Stimulated activated CD4-positive, alpha-beta T cell treated with anti-CD3 and anti-CD28 coated beads, Interleukin-4, amount 100 ng/mL, for 48 hours (primary cell): ENCODE measurements at regions not wholly inside any gene's neighbourhood (a gene's known extent, or its start where the extent isn't known, plus 50 kb on each side); places are given as distances from the start of the nearest gene placed in this dataset.

Source experiments
- DNase-seq, 2 donors: peaks; one replicate each; pipeline ENCODE4 v3.0.0-alpha.2; 2020; ENCODE audit warnings: low read depth in 2 of 2

DNA sequence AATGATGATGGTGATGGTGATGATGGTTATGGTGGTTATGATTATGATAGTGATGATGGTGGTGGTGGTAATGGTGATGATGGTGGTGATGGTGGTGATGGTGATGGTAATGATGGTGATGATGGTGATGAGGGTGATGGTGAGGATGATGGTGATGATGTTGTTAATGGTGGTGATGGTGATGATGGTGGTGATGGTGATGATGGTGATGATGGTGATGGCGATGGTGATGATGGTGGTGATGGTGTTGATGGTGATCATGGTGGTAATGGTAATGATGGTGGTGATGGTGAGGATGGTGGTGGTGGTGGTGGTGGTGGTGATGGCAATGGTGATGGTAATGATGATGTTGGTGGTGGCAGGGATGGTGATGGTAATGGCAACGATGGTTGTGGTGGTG lies 1222.5 kb downstream of the BRD1 start:
- no peak for DNase-seq

DNA sequence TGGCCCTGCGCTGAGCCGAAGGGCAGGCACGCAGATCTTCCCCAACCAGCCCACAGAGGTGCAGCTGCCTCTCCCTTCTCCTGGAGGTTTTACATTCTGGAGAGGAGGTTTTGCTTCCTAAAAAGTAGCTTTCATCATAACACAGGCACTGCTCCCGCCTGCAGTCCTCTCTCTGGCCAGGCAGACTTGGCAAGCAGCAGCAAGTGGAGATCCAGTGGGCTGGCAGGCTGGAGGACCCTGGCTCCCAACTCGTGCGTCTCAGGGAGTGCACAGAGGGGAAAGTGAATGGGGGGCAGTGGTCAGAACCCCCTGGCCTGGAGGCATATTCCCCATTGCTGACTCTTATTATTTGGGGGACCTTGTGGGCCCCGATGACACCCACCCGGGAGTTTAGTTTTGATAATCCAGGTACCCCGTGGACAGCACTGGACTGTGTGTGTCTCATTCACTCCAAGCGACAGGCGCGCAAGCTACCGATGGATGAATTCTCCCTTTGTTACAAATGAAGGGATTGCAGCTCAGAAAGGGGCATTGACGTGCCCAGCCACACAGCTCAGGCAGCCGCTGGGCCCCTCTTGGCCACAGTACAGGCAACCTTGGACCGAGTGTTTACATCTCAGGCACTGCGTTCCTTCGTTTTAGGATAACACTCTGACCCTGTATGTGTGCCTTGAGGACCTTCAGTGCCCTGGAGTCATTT lies 1223.9 kb downstream of the BRD1 start:
- no peak for DNase-seq

DNA sequence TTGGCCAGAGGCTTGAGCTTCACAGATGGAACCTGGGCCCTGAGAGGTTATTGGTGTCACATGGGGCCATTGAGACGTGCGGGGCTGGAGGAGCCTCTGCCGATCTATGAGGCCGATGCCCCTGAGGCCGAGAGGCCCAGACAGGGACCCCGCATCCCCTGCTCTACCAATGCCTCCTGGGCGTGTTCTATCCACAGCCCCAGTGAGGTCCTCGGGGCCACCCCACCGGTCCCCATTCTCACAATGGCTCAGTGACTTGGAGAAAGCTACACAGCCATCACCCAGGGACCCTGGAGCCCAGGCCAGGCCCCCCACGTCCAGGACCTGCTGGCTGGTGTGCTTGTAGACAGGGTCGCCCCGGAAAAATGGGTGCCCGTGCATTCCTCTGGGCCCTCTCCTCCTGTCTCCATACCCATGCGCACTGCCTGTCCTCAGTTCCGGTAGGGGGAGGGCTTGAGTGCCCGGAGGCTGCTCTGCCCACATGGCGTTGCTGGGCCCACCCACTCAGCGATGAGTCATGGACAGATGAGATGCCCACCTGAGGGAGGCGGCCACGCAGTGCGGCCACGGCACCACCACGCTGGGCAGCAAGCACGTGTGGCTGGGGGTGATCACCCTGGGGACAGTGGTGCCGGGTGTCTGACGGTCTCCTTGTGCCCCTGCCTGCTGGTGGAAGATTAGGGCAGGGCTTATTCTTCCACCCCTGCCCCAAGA lies 1224.7 kb downstream of the BRD1 start:
- DNase-seq: no peak

DNA sequence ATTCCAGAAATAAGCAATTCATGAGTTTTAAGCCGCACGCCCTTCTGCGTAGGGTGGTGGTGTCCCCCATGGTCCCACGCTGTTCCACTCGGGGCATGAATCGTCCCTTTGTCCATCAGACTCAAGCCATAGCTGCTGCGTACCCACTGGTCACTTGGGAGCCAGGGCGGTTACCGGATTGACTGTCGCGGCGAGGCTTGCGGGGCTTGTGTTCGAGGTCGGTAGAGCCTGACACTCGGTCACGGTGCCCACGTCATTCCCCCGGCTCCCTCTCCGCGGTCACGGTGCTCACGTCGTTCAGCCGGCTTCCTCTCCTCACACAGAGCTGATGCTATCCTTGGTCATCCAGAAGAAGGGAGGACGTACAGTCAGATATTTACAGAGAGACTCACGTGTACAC lies 1227.0 kb downstream of the BRD1 start:
- no peak for DNase-seq

DNA sequence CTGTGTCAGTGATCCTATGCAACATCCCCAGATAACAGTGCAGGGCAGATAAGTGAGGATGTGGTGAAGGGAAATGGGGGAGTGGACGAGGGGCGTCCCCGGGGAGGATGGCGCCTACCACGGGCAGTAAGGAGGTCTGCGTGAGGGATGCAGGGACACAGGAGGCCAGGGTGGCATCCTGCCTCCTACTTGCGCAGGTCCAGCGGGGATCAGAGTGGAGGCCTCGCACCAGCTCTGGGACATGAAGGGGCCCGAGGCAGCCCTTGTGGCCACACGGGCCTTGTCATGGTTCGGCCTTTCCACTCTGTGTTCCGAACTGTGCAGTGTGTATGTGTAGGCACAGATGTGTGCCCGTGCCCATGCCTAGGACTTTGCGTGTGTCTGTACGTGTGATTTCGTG lies 1227.5 kb downstream of the BRD1 start:
- no peak for DNase-seq

DNA sequence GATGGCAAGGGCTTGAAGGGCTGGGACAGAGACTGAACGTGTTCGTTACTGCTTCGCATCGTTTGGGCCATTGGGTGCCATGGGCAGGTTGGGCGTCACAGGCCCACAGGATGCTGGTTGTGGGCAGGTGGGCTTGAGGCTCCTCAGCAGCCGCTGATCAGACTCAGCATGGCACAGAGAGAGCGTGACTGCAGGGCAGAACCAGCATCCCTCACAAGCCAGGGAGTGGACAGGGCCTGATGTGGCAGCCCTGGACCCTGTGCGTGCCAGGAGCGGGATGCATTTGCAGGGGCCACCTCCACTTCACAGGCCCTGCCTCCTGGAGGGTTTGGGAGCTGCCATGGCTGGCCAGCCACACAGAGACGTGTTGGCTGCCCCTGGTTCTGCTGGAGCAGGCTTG lies 1228.3 kb downstream of the BRD1 start:
- no peak for DNase-seq

DNA sequence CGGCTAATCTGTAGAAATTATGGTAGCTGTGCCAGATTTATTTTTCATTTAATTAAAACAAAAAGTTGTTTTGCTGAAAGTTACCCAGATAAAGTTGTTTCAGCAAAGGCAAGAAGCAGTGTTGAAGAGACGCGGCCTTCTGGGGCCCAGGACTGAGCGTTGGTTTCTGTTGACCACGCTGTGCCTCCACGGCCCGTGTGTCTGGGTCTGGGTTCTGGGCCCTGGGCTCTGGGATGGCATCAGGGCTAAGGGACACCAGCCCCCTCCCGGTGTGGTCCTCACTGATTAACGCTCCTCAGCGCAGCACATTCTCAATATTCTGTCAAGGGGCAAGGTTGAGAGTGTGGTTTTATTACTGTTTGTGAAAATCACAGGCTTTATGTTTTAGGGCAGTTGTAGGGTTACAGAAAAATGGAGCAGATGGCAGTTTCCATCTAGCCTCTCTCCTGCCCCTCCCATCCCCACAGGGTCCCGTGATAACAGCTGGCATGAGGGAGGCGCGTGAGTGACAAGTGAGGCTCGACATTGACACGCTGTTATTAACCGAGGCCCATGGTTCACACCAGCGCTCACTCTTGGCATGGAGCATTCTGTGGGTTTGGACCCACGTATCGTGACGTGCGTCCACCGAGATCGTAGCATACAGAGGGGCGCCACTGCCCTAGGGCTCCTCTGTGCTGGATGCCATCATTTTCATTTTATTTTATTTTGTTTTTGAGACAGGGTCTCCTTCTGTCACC lies 1231.4 kb downstream of the BRD1 start:
- no peak for DNase-seq

DNA sequence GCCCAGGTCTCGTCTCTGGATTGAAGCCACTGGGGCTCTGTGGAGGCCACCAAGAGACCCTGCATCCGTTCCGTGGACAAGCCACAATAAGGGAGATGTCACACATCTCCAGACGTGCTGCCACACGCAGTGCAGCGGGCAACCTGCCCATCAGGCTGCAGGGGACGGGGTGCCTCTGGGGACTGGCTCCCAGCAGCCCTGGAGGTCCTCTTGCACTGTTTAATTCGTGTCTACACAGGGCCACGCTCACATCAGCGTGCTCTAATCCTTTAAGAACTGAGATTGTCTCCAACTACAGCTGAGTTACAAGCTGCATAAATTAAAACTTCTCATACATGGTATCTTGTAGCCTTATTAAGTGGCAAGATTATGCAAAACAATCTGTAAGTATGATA lies 1232.2 kb downstream of the BRD1 start:
- no peak for DNase-seq

DNA sequence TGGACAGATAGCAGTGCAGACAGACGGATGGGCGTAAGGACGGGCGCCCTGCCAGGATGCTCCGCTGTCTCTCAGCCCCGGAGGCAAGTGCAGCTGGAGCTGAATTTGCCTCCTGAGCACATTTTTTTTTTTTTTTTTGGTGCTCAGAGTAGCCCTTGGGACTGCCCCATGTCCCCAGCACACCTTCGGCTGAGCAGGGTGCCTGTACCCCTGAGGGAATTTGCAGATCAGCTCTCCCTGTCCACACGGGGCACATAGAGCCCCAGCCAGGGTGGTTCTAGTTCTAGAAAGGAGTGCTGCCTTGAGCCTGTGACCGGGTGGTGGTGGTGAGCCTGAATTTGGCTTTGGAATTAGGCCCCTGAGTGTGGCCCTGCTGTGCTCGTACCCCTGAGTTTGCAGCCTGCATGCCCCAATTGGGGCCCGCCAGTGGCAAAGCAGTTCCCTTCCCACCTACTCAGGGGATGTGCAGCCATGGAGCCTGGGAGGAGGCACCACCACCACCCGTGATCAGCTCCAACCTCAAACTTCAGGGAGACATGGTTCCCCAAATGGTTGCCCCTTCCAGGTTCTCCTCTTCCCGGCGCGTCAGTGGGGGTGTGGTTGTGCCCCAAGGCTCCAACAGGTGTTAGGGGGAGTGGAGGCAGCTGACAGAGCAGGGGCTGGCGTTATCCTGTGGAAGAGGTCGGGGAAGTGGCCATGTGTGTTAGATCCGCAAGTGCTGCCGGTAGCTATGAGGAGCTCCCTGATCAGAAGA lies 1232.7 kb downstream of the BRD1 start:
- DNase-seq: no peak

DNA sequence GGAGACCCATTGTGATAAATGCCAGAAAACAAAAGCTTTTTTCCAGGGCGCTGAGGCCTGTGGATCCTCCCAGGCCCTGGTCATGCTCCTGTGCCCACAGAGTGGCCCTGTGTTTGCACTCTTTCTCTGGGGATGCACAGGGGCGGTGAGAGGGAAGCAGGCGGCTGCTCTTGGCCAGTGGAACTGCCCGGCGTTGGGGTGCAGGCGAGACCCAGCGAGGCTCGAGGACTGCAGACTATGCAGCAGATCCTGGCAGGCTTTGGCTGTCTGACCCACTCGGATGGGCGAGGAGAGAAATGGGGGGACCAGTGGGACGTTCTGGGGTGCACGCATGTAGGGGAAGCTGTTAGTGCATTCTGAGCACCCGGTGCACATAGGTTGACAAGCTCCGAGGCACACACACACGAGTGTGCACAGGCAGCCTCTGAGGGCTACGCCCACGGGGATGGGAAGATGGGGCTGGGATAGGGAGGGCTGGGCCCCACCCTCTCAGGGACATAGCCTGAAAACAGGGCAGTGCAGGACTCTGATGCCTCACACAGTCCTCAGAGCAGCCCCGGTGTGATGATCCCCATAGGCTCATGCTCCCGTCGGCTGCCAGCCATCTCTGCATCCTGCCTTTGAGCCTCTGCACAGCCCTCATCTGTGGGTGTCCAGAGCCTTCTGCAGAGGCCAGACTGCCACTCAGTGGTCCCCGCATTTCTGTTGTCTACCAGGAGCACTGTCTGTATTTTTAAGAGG lies 1233.5 kb downstream of the BRD1 start:
- no peak for DNase-seq

DNA sequence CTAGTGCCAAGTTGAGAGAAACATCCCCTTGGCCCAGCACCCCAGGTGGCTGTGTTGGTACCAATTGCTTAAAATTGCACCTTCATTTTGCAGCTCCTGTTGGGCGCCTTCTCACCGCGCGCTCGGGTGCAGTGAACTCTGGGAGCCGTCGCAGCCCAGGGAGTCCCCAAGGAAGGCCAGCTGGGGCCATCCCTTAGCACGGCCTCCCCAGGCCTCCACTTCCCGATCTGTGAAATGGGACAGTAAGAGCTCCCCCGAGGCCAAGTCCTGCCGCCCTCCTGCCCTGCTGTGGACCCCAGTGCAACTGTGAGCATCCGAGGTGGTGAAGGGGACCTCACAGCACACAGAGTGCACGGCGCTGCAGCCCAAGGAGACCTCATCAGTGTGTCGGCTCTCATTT lies 1234.1 kb downstream of the BRD1 start:
- DNase-seq: no peak

DNA sequence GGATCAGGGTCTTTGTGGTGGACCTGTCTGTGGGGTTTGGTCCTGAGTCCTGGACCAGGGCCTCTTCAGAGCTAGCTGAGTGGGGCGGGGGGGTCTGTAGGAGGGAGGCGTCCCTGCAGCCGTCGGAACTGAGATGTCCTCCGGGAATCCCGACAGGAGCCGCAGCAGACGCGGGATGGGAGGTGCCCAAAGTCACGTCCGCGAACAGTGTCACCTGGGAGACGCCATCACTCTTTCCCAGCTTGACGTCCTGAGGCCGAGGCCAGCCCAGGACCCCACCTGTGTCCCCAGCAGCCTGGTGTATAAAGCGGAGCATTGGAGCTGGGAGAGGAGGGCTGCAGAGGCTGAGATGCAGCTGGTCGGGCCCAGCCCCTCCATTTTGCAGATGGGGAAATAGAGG lies 1234.7 kb downstream of the BRD1 start:
- DNase-seq: no peak

DNA sequence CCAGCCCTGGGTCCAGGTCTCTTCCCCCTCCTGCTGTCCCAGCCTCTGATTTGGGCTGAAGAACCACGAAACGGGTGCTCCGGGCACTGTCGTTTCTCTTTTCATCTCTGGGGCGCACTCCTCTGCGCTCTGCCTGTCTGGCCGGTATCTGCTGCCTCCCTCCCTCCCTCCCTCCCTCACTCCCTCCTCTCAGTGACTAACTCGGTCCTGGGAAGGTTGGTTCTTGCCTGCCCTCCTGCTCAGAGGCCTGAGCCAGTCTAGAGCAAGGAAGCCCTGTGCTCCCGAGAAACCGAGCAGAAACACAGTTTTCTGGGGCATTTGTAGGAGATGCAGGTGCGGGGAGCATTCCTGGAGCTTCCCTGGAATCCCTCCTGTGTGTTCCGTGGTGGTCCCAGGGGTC lies 1235.2 kb downstream of the BRD1 start:
- DNase-seq: no peak

DNA sequence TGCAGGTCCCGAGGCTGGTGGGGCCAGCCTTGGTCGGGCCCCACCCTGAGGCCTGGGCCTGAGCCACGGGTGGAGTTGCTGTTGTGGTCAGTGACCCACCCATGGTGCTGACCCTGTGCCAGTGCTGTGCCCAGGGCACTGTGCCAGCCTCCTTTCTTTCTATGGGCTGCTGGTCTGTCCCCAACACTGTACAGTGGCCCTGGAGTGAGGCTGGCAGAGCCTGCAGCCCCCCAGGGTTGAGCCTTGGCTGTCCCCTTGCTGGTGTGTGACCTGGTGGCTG lies 1235.7 kb downstream of the BRD1 start:
- no peak for DNase-seq

DNA sequence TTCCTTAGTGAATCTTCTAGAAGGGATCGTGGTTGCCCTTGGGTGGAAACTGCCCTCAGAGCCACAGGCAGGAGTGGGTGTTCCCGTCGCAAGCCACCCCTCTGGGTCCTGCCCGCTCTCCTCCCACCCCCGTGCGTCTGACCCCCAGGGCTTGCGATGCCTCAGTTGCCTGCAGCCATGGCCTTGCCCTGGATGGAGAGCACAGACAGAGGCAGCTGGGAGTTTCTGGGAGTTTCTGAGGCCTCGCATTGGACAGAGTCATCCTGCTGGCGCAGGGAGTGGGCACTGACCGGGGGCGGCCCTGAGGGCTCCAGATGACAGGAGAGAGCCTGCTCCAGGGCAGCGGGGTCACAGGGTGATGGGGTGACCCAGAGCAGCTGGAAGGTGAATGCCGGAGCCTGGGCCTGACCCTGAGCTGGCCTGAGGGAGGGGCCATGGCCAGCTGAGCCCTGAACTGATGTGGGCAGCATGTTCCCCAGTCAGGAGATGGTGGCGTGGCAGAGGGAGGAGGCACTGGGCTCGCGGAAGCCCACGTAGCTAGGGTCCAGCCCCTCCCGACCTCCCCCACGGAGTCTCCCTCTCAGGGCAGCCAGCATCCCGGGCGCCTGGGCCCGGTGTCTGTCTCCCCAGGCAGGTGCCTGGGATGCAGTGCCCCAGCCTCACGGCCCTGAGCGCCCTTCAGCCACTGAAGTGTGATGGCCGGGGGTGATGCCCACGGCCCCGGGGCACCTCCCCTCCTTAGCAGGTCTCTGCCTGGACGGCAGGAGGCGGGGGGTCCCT lies 1236.2 kb downstream of the BRD1 start:
- no peak for DNase-seq

DNA sequence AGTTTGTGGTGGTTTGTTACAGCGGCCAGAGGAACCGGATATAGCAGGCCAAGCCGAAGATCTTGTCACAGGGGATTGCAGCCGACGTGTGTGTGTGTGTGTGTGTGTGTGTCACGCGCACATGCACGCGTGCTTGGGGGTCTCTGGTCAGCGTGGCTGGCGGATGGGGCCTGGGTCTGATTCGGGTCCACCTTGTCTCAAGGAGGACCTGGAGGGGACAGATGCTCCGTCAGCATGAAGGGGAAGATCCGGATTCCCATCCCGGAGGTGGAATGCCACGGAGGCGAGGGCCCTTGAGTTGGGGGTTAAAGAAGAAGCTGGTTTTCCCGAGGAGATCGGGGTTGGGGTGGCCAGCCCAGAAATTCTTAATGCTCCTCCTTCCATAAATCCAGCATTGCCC lies 1237.8 kb downstream of the BRD1 start:
- no peak for DNase-seq

DNA sequence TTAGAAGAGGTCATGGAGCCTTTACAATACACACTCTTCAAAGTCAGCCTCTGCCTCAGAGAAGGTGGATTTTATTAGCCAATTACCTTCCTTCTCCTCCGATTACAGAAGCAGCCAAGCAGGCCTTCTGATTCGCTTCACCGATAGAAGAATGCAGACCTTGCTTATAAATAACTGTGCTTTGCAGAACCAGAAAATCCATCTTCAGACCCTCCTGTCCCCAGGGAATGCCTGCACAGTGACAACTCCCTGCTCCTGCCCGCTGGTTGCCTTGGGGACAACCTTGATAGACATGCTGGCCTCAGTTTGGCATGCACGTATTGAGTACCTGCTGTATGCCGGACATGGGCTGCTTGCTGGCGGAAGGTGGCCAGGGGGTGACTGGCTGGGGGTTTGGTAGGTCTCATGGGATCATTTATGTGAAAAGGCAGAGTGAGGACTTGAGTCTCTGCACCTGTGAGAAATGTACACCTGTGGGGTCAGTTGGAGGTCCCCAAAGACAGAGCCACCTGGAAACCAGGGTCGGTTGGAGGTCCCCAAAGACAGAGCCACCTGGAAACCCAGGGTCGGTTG lies 1238.7 kb downstream of the BRD1 start:
- DNase-seq: no peak

DNA sequence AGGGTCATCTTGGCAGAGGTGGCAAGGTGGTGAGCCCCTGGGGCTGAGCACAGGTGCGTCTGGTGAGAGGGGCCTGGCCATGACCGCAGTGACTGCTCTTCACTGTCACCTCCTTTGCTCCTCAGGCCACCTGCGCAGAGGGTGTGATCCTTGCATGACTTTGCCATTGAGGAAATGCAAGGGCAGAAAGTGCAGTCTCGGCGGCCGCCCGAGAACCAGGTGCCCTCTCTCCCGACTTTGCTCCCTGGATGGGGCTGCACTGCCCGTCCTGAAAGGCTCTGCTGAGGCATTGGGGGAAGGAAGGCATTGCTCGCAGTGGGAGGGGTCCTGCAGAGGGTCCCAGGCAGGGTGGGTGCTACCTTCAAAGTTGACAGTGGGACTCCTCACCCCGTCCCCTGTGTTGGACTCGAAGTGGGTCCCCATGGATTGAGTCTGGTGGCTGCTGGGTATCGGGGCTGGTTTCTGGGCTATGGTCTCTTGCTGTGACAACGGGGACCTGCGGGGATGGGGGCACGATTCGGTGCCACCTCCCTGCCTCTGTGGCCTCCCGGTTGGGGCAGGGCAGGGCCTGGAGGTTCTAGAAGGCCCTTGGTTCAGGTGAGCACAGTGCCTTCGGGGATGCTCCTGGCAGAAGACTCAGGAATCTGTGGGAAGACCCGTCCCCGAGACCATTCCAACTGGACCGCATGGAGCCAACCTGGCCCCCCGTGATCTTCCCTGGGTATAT lies 1239.4 kb downstream of the BRD1 start:
- no peak for DNase-seq

DNA sequence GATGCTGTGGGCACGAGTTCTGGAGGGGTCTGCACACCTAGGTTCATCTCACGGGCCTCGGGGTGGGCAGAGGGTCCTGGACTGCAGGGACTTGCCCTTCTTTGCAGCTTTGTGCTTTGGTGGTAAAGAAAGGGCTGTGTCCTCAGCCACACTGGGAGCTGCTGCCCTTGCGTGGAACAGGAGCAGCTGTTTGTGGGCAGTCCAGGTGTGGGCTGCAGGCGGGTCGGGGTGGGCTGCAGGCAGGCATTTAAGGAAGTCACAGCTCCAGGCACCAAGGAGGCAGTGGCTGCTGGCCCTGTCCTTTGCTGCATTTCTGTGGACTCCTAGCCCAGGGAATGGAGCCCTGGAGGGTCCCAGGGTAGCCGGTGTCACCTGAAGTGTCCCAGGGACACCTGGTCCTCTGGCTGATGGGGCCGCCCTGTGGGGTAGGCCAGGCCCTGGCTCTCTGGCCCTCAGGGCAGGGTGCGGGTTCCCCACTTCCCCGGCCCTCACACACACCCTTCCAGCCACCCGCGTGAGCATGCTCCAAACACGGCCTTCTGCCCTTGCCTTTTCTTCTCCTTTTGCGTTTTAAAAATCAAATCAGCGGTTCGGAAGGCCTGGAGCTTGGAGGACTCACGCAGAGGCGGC lies 1240.3 kb downstream of the BRD1 start:
- DNase-seq: no peak

DNA sequence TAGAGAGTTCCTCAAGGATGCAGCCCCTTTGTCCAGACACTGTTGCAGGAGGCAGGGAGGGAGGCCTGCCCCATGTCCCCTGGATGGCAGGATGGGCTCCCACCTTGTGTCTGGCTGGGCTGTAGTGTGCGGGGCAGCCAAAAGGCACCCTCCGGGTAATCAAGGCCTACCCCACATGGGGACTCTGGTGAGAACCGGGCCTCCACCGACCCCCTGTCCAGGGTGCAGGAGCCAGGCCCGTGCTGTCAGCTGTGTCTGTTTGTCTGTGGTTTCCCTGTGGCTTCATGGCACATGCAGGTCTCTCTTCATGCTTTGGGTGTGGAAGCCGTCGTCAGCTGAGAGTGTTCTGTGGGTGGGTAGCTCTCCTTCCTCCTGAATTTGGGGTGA lies 1240.9 kb downstream of the BRD1 start:
- no peak for DNase-seq
